ENCODE measurements at regions not wholly inside any gene's neighbourhood (a gene's known extent, or its start where the extent isn't known, plus 50 kb on each side); places are given as distances from the start of the nearest gene placed in this dataset.

- TF ChIP-seq HNF4A (conservative IDR thresholded peaks at IDR 0.05) (peak; percentile 43 to 86), CTCF (IDR thresholded peaks at IDR 0.05; ENCODE audit: low read depth, low read length, missing input control) (no peak), NR2F2 (IDR thresholded peaks at IDR 0.05) (no peak), ZBTB33 (IDR thresholded peaks at IDR 0.05) (no peak), REST (IDR thresholded peaks at IDR 0.05) (no peak), YY1 (IDR thresholded peaks at IDR 0.05) (no peak), JUND (IDR thresholded peaks at IDR 0.05) (peak in 1 of 2 donors; percentile 12), TAF1 (conservative IDR thresholded peaks at IDR 0.05) (no peak), ATF3 (IDR thresholded peaks at IDR 0.05) (no peak), MAX (IDR thresholded peaks at IDR 0.05) (no peak), RAD21 (IDR thresholded peaks at IDR 0.05) (no peak), GABPA (IDR thresholded peaks at IDR 0.05 in 1 of 2, conservative IDR thresholded peaks at IDR 0.05 in 1 of 2) (no peak), FOXA1 (IDR thresholded peaks at IDR 0.05) (no peak)
Observed at GRCh38 chr5:173761178-173761513, 127.0 kb upstream of the CPEB4 start.

Data from liver (tissue), 3 donors.